HepG2 (cell line): ENCODE measurements at regions not wholly inside any gene's neighbourhood (a gene's known extent, or its start where the extent isn't known, plus 50 kb on each side); places are given as distances from the start of the nearest gene placed in this dataset.
"Not testable (repeated sequence)": the region's sequence is repeated elsewhere in the genome, so short reads cannot be mapped to it uniquely, and the experiment has no call there.

ENCODE experiments used
- ATAC-seq: fragments of 200-7000 bp; cut with Tn5 transposase; 3 replicates; pipeline ENCODE4 v1.9.1; 2020; ENCODE audit warnings: mild to moderate bottlenecking, moderate library complexity
- BruUV-seq: library from RNA; stranded (reverse); fragments of 400-500 nt; replicated peaks from 2 replicates; lab custom pipeline; 2021; lab: Mats Ljungman, UMichigan
- CTCF ChIA-PET: fragments of 300-600 bp; formaldehyde crosslinking; extraction: SDS; loops from one replicate; lab custom pipeline; 2021; ENCODE audit warnings: low total read pairs, inconsistent platforms, low intra/inter-chr PET ratio; lab: Yijun Ruan, JAX
- POLR2A ChIA-PET: fragments of 350-600 bp; sonication (Branson Sonifier 250); formaldehyde crosslinking; loops from one replicate; lab custom pipeline; 2020; ENCODE audit warnings: antibody characterized with exemption, inconsistent platforms; lab: Yijun Ruan, JAX
- DNase-seq: peaks from one replicate; pipeline ENCODE4 v3.0.0-alpha.2; 2015; ENCODE audit warnings: low spot score
- FAIRE-seq: peaks from 3 replicates; lab custom pipeline; 2011; peaks lifted over from hg19 to GRCh38; lab: Jason Lieb, UNC
- H2AFZ ChIP-seq: one replicate; pipeline ENCODE4 v1.6.1; 2011; ENCODE audit warnings: low read length, inconsistent platforms
- H3K27ac ChIP-seq: fragments of 300-600 bp; 3 replicates; pipeline ENCODE4 v1.8.0; 2011; ENCODE audit warnings: mixed run types, mild to moderate bottlenecking, mixed read lengths, low read length, inconsistent platforms; ENCODE audit not compliant: insufficient read depth; ENCODE audit errors: extremely low read length
- H3K27me3 ChIP-seq, 2 experiments: fragments of 200-600 bp in 1 of 2; 2 replicates in 1 of 2; 3 replicates in 1 of 2; pipeline versions ENCODE4 v1.6.0 to v1.8.0; 2011; ENCODE audit warnings: low read length in 2 of 2, mild to moderate bottlenecking in 2 of 2, moderate library complexity in 2 of 2, inconsistent platforms in 1 of 2; ENCODE audit not compliant: insufficient read depth in 2 of 2, control insufficient read depth in 1 of 2
- H3K36me3 ChIP-seq, 2 experiments: fragments of 200-600 bp in 1 of 2; replicated peaks in 1 of 2; 2 replicates in 1 of 2; 3 replicates in 1 of 2; pipeline versions ENCODE4 v1.5.1 to v1.8.0; 2011; ENCODE audit warnings: low read length in 2 of 2, inconsistent platforms in 1 of 2; ENCODE audit not compliant: insufficient read depth in 2 of 2, control insufficient read depth in 1 of 2
- H3K4me1 ChIP-seq: 2 replicates; pipeline ENCODE4 v1.5.1; 2012; ENCODE audit warnings: low read length, inconsistent platforms; ENCODE audit not compliant: insufficient read depth
- H3K4me2 ChIP-seq: 2 replicates; pipeline ENCODE4 v1.6.0; 2011; ENCODE audit warnings: low read depth, low read length, inconsistent platforms
- H3K4me3 ChIP-seq, 3 experiments: fragments of 200-600 bp in 1 of 3; sonication (generic), shearing (Covaris generic) in 1 of 3; replicated peaks in 1 of 3; 2 replicates each; pipeline ENCODE4 v1.5.1; 2011 to 2016; ENCODE audit warnings: low read length in 3 of 3, inconsistent platforms in 2 of 3, low read depth in 2 of 3, mild to moderate bottlenecking in 2 of 3, control low read depth in 1 of 3, mixed read lengths in 1 of 3; ENCODE audit not compliant: insufficient read depth in 1 of 3
- H3K79me2 ChIP-seq: one replicate; pipeline ENCODE4 v1.6.1; 2011; ENCODE audit warnings: low read length, inconsistent platforms; ENCODE audit not compliant: insufficient read depth
- H3K9ac ChIP-seq: 2 replicates; pipeline ENCODE4 v1.6.0; 2011; ENCODE audit warnings: mild to moderate bottlenecking, low read depth, low read length, inconsistent platforms; ENCODE audit not compliant: insufficient read depth
- H3K9me3 ChIP-seq: 2 replicates; pipeline ENCODE4 v1.5.1; 2012; ENCODE audit warnings: mild to moderate bottlenecking, low read length
- H4K20me1 ChIP-seq: 2 replicates; pipeline ENCODE4 v1.6.0; 2011; ENCODE audit warnings: inconsistent platforms, mild to moderate bottlenecking, low read length, moderate library complexity; ENCODE audit not compliant: insufficient read depth
- CBX2 ChIP-seq, 2 experiments: fragments of 200-600 bp in 1 of 2; sonication (generic); formaldehyde crosslinking in 1 of 2; IDR thresholded peaks; 2 replicates each; pipeline versions ENCODE4 v1.7.0 to v1.8.1; 2018 to 2022; ENCODE audit warnings: low read depth in 2 of 2, low read length in 1 of 2, mild to moderate bottlenecking in 1 of 2, missing genetic modification reagents in 1 of 2
- KLF6 ChIP-seq: IDR thresholded peaks from 2 replicates; pipeline ENCODE4 v1.8.0; 2016; ENCODE audit warnings: missing biosample characterization, missing genetic modification reagents
- RFXAP ChIP-seq: sonication (generic); formaldehyde crosslinking; IDR thresholded peaks from 2 replicates; pipeline ENCODE4 v1.4.0; 2020; ENCODE audit warnings: missing genetic modification reagents, borderline replicate concordance
- ZNF574 ChIP-seq: sonication (generic); formaldehyde crosslinking; IDR thresholded peaks from 2 replicates; pipeline ENCODE4 v1.4.0; 2020; ENCODE audit warnings: missing genetic modification reagents
- ZNF83 ChIP-seq: sonication (generic); formaldehyde crosslinking; IDR thresholded peaks from 2 replicates; pipeline ENCODE4 v1.4.0; 2020; ENCODE audit warnings: missing genetic modification reagents, mild to moderate bottlenecking, borderline replicate concordance
- WGBS: methylation state at CpG from one replicate; pipeline ENCODE4 v1.1.6; 2017; ENCODE audit warnings: low lambda C conversion rate; 5-methylcytosine and 5-hydroxymethylcytosine counted together
- in situ Hi-C: cut with HindIII; loops from 2 replicates; pipeline ENCODE4 v1.10.0; 2017; ENCODE audit warnings: low pct_unique_long_range_greater_than_20kb; ENCODE audit not compliant: extremely low pct_ligation_motif_present
- intact Hi-C: fragments of 100-400 bp; cut with micrococcal nuclease; formaldehyde crosslinking; loops from one replicate; pipeline ENCODE4 v1.10.0; 2022; ENCODE audit not compliant: unreplicated experiment

DNA sequence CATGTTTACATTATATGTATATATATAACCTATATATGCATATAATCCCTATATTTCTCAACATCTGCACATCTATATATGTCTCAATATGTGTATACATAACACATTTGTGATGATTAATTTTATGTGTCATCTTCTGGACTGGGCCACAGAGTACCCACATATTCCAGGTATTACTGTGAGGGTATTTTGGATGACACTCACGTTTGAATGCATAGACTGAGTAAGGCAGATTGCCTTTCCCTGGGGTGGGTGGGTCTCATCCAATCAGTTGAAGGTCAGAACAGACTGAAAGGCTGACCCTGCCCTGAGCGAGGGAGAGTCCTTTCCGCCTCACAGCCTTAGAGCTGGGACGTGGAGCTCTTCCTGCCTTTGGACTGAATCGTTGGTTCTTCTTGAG is 295.2 kb upstream of the PFKP start (continued):
- TF ChIP-seq CBX2 (IDR thresholded peaks at IDR 0.05; ENCODE audit: low read depth, low read length): no peak
- no peak for TF ChIP-seq CBX2 (CRISPR knock-in tag; IDR thresholded peaks at IDR 0.05; ENCODE audit: low read depth)
- TF ChIP-seq KLF6 (CRISPR knock-in tag): no peak
- no peak for TF ChIP-seq RFXAP (CRISPR knock-in tag)
- TF ChIP-seq ZNF574 (CRISPR knock-in tag): no peak
- TF ChIP-seq ZNF83 (CRISPR knock-in tag): no peak

DNA sequence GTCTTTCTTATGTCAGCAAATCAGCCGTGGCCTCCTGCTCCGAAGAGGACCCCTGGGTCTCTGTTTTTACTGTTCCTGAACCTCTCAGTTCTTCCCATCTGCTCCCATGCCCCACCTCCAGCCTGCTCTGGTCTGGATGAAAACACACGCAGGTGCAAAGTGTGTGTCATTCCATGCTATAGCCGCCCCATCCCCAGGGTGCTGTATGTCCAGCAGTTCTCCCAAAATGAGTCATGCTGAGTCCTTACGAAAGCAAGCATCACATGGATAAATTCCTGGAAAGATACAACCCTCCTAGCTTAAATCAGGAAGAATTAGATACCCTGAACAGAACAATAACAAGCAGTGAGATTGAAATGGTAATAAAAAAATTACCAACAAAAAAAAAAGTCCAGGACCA is 300.1 kb upstream of the PFKP start:
- intact Hi-C loops, ATAC-seq, H3K9me3 ChIP-seq, in situ Hi-C loops, FAIRE-seq, H4K20me1 ChIP-seq, H3K27me3 ChIP-seq, H3K27ac ChIP-seq, H3K36me3 ChIP-seq, POLR2A ChIA-PET, H3K4me3 ChIP-seq, H2AFZ ChIP-seq, DNase-seq, H3K4me1 ChIP-seq, CTCF ChIA-PET, H3K9ac ChIP-seq, H3K4me2 ChIP-seq, BruUV-seq, H3K79me2 ChIP-seq: not testable (repeated sequence)
- 12% methylated on average over 5 of the region's 5 CpGs for WGBS
